NCI-H128 (cell line): ENCODE measurements at regions not wholly inside any gene's neighbourhood (a gene's known extent, or its start where the extent isn't known, plus 50 kb on each side); places are given as distances from the start of the nearest gene placed in this dataset.

ENCODE experiments used
- DNase-seq: peaks from one replicate; lab custom pipeline; 2025; ENCODE audit not compliant: unreplicated experiment; lab: John Stamatoyannopoulos, UW

DNA sequence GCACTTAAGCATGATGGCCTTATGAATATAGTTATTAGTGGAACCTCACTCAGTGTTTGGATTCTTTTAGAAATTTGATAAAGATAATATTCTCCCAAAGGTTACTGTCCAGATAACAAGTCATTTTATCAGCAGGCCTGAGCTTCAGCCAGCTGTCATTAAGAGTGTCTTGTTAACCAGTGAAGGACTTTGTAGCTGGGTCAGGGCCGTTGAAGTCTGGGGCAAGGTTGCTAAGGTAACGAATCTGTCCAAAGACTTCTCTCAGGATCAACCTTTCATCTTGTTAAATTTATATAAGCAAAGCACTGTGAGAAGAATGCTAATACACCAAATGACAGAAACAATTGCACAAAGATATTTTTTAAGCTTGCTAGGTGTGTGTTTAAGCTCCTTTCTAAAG, 271.3 kb upstream of the TMPO start:
- DNase-seq, result no peak

DNA sequence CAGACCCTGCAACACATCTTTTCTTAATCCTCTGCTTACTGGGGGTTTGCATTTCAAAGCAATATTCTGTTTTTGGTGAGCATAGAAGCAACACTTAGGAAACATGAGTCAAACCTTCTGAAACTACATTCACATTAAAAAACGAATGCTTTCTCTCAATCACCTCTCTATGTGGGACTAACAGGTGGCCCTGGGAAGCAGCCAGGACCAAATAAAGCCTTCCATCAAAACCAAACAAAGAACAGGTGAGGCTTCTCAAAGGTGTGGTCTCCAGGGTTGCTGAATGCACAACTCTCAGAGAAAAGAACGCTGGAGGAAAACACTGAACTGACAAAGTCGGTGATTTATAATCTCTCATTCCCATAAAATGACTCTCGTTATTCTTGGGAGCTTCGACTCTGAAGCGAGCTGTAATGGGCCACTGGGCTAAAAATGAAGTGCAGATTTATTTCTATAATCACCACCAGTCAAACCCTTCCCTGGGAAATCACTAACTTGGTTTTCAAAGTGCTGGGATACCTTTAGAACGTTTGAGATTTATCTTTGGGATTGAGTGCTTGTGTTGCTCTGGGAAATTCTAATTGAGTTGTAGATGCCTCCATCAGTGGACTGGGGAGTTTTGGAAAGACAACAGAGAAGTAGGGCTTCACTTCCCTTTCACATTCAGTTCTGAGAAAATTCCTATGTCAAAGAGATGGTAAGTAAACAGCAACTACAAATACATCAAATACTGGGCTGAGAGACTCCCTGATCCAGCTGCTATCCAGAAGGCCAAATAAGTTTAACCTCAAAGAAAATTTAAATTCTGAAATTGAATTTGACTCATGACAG, 262.0 kb upstream of the TMPO start:
- DNase-seq, result peak; percentile 51

DNA sequence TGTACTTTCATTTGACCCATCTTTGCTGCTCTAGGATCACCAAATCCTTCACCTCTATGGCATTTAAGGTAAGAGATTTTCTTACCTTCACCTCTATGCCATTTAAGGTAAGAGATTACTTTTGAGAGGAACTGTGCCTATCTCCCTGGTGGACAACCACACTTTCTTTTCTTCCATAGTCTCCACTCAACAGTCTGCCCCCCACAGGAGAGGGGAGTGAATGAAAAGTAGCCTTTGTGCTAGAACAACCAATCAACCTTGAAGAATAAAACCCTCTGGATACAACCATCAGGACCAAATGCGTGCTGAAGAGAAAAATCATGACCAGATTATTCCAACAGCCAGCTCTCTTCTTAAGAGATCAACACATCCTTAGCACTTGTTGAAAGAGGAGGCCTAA, 258.6 kb upstream of the TMPO start:
- no peak for DNase-seq

DNA sequence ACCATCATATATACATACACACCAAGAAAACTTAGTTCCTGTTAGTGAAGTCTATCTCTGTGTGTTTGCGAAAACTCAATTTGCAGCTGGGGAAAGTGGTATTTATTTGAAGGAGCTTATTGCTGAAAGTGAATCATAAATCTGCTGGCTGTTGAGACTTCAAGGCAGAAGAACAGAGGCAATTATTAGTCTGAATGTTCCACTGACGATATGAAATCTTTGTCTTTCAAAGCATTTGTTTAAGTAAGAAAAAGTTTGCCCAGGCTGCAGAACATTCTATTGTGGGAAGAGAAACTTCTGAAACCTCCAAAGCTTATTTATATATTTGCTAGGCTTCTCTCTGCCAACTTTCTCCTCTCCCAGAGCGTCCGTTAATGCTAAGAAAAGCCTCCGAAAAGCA, 255.7 kb upstream of the TMPO start:
- no peak for DNase-seq

DNA sequence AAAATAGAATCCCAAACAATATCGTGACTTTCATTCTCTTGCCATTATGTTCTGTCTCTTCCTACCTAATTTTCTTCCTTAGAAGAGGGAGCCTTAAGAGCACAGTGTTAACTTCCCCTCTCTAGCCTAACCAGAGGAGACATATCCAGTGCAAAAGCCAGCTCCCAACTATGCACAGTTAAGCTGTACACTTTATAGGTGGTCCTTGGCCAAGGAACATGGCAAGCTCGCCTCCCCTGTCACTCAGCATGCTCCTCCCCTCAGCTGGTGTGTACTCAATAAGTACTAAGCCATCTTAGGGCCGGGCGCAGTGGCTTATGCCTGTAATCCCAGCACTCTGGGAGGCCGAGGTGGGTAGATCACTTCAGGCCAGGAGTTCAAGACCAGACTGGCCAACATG, 255.1 kb upstream of the TMPO start:
- DNase-seq, result no peak

DNA sequence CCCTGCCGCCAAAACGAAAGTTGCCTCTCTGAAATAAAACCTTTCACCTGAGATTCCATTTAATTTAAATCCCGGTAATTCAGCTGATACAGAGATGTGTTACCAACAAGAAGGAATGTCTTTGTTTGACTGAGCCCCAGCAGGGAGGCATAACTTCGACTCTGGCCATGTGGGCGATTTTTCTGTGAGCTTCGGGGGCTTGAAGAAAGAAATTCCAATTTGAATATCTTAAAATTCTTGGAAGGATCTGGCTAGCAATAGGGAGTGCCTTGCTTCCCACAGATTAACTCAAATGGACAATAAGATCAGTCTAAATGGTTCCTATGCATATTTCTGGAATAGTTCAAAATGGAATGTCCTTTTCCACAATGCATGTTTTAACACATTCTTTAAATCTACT, 252.5 kb upstream of the TMPO start:
- no peak for DNase-seq

DNA sequence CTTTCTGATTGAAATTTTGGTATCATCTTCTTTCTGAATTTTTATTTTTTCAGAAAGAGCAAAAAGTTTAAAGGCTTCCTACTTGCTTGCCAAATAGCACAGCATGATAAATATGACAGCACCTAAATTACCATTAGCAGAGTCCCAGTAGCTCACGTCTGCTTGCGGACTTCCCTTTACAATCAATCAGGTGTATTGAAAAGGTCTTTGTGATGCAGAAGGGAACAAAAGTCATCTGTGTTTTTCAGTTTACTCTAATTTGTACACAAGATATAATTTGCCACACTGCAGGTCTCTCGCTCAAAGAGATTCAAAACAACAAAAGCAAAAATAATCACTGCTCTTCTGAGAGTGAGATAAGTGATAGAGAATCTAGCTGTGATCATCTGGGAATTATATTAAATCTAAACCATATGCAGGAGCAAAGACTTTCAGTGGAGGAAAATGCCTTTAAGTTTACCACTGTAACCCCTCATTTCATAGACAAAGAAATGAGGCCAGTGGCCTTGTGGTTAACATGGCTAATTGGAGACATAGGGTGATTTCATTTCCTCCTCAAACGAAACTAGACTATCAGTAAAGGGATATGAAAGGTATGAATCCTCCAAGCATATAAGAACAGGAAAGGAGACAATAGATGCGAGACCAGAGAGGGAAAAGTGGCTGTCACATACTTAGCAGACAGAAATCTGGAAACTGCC, 240.8 kb upstream of the TMPO start:
- DNase-seq, result no peak

DNA sequence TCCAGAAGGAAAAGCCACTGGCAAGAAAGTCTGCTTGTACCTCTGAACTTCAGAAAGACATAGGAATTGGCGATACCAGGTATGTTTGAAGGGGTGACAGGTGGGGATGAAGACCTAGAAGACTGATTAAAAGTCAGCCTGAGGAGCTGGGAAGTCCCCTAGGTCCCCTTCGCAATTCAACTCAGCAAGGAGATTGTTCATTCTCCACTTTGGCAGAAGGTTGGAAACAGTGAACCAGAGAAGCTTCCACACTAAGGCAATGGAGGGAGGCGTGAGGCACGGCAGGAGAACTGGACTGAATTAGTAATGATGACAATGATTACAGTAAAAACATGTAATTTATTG, 240.3 kb upstream of the TMPO start:
- DNase-seq, result no peak

DNA sequence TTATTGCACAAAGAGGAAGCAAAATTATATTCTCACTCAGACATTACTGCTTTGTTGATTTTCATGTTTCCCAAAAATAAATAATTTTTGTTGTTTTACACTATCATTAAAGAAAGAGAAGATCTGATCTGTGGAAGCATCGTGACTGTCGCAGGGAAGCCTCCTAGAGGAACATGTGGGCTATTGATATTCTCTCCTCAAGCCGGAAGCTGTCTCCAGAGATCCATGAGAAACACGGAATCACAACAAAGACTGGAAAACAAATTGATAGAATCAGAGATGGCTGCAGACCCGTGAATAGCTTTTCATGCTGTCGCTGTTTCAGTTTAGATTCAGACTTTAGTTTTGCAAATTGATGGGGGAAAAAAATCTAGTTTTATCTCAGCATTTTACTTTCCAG, 235.2 kb upstream of the TMPO start:
- no peak for DNase-seq

DNA sequence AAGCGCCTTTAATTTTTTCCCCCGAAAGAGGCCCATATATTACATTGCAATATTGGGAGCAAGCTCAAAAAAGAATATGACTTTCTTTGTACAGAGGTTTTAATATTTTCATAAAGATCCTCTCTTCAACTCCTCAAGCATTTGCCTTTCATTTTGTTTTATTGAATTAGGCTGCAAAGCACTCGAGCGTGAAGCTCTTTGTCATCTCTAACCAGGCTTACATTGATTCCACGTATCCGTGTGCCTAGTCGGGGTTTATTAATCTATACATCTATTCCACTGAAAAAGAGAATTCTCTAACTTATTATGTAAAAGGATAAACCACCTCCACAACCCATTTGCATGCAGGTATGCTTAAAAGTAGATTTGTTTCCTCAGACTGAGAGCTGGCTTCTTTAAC, 234.8 kb upstream of the TMPO start:
- no peak for DNase-seq

DNA sequence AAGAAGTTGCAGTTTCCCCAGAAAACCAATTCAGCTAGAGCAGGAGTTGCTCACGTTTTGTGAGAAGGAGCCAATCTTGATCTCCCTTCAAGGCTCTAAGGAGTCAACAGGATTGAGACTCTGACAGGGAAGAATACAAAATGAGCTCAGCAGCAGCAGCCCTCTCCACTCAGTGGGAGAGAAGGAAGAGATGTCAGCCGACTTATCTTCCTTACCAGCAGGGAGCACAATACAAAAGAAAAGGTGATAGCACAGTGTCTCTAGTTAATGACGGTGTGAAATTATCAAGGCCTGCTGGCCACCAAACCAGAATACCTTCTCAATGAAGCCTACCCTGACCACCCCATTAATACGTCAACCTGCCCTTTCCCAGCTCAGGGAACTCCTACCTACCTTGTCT, 223.6 kb upstream of the TMPO start:
- DNase-seq, result no peak

DNA sequence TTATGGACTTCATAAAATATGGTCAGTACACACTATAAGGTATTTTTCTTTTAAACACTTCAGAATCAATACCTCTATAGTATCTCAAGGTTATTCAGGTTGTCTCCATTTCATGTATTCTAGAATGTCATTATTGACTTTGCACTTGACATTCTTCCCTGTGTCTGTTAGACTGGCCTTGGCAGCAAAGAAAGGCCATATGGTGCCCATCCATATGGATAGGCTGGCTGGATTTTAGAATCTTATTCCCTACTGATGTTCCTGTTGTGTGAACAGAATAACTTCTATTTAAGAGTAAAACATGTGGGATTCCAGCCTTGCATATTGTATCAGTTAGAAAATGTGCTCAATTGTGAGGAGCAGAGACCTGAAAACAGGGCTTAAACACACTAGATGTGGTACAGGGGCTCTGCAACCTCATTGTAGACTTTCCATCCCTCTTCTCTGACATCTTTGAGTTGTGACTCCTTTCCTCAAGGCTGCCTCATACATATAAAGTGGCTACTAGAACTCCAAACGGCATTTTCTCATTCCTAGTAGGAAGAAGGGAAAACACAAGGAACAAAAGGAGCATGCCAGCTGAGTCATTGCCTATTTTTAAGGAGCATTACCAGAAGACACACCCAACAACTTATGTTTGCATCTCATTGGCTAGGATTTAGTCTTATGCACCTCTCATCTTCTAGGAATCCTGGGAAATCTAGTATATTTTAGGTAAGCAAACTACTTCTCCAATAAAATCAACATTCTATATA, 221.2 kb upstream of the TMPO start:
- DNase-seq, result no peak

DNA sequence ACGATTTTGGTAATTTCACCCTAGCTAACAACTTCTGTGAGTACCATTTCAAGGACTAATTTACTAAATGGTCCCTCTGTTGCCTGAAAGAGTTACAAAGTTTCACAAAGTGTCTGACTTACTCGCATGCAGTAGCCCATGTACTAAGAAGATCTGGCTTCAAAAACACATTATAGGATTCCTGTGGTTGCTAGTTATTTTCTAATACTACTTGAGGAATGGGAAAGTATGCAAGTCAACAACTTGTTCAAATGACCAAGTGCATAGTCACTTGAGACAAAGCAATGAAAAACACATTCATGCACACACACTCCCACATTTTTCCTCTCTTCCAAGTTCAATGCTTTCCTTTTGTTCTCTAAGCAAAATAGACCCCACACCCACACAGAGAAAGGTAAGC, 219.7 kb upstream of the TMPO start:
- DNase-seq, result no peak

DNA sequence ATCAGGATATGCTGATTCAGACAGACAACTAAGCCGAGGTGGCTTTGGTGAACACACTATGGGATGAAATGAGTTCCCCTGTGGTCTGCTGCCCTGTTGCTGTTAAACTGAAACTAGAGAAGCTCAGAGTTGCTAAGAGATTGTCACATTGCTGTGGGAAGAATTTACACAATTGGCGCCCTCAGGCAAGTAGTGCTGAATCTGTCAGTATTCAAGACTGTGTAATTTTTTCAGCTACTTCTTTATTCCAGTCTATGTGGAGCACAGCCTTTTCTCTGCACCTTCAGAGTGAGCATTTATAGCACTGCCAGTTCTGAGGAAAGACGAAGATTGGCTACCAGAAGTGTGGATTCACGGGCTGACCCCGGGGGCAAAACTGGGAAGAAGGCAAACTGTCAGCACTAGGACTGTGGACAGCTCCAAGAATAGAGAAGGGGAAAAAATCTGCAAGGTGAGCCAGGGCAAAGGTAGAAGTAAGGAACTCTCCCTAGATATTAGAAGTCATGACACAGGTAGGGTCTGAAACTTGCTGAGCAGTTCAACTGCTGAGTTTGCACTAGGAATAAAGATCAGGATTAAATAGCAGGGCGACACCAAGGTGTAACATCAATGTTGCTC, 218.8 kb upstream of the TMPO start:
- DNase-seq, result no peak

DNA sequence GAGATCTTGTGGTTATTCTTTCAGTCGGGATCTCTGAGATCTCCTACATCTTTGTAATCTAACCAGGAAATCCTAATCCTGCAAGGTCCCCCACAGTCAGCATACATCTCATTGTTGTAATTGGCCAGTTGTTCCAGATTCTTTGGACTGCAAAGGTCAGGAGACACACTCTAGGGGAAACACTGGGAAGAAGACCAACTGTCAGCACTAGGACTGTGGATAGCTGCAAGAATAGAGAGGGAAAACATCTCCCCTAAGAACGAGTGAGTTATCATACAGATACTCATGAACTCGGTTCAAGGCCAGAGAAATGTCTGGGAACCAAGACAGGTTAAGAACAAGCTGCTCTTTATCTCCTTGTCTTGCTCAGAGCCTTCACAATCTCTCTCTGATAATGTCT, 217.9 kb upstream of the TMPO start:
- no peak for DNase-seq

DNA sequence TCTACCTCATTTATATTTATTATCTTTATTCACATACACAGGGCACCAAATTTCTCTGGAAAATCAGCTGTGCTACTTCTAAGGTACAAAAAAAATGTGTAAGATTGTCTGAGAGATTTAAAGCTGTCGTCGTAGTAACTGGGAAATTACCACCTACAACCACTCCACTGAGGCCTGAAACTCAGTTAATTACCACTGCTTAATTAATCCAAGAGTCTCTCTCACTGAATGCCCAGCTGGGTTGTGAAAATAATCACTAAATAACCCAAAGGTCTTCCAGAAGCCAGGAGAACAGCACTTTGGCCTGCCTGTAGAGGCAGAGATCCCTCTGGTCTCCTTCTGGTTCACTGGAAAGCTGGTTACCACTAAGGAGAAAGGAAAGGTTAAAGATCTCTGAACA, 207.2 kb upstream of the TMPO start:
- no peak for DNase-seq

DNA sequence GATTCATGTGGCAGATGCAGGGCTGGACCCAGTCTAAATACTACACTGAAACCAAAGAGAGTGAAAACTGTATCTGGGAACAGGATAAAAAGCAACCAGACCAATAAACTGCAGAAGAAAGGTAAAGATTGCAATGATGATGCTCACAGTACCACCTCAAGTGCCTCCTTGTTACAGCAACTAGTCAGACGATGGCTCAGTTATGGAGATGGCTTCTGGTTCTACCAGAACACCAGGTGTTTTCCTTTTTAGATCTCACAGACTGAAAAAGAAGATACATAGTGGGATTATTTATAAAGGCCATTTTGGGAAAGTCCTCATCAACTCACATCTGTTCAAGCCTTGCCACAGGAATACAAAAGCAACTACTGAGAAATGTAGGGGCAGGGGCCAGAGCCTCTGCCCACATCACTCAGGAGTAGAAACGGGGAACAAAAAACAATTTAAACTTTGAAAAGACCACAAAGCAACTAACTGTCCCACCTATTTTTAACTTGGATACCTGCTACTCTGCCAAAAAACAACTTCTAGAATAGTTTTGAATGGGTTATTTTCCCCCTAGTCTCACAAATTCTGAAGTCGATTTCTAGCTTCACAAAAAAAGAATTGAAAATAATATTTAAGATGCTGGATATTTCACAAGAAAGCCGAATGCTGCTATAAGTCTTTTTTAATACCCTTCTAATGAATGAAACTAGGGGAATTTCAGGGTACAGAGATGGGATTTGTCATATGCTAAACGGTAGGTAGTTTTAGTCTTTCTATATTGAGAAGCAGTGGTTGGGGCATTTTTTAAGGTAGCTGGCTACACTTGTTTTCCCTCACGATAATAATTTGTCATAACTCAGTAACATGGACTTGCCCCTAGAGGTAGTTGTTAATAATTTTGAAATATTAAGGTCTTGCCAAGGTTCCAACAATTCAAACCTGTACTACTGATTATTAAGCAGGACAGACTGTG, 197.2 kb upstream of the TMPO start:
- DNase-seq, result no peak

DNA sequence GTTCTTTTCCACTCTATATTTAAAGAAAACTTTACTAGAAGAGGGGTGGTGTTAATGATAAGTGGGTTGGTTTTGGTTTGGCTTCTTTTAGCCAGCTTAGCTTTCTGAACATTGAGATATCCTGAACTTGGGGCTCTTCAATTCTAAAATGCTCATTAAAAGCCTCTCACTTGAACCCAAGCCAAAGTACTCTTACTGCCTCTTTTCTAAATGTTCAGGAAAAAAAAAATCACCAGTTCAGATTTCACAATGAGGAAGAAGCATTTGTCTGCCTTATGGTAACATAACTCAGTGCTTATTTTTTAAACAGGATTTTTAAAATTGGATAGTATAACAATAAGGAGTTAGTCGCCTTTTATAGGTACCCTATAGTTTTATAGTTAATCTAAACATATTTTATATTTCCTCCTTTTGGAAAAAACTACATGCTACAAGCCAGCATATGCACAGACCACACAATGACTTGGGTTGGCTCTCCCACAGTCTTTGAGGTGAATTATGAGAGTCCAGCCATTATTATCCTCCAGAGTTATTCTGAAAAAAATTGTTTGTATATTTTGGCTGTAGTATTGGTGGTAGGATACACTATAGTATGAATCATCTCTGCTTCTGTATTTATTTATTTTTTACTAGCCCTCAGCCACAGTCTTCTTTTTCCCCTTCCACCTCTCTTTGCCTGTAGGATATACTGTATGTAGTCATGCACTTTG, 195.5 kb upstream of the TMPO start:
- no peak for DNase-seq

DNA sequence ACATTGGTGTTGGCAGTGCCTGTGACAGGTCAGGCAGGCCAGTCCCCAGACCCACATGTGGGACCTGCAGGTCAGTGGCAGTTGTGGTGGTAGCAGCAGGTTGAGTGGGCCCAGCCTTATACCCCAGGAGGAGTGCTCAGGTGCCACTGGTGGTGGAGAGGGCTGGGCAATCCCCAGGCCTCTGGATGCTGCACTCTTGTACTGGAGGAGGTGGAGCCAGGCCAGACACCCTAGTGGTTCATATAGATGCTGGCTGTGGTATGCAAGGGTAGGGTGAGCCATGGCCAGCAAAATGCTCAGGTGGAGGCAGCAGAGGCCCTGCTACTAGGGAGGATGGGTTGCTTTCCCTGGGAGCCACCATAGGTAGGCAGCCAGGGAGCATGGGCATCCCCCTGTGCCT, 190.4 kb upstream of the TMPO start:
- DNase-seq, result no peak

DNA sequence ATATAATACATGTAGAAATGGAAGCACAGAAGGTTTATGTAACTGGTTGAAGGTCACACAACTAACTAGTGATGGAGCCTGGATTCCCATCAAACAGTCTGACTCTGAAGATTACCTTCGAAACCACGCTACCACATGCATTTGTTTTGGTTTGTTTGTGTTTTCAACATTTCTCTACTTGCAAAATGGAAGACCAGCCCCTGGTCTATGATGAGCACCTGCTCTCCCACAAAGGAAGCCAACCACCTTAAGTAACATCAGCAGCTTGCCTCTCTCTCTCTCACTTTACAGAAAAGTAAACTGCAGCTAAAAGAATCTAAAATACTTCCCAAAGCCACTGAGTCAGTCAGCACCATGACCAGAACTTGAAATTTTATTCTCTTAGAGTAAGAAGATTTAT, 186.9 kb upstream of the TMPO start:
- no peak for DNase-seq
